Daoy (cell line): ENCODE measurements at regions not wholly inside any gene's neighbourhood (a gene's known extent, or its start where the extent isn't known, plus 50 kb on each side); places are given as distances from the start of the nearest gene placed in this dataset.
"Not testable (repeated sequence)": the region's sequence is repeated elsewhere in the genome, so short reads cannot be mapped to it uniquely, and the experiment has no call there.

Experiments
- DNase-seq: peaks from one replicate; pipeline ENCODE4 v3.0.0-alpha.2; 2015; ENCODE audit warnings: low read depth

GRCh38 chr7:130947792-130948580 lies 214.0 kb upstream of the KLF14 start:
- DNase-seq = no peak

DNA sequence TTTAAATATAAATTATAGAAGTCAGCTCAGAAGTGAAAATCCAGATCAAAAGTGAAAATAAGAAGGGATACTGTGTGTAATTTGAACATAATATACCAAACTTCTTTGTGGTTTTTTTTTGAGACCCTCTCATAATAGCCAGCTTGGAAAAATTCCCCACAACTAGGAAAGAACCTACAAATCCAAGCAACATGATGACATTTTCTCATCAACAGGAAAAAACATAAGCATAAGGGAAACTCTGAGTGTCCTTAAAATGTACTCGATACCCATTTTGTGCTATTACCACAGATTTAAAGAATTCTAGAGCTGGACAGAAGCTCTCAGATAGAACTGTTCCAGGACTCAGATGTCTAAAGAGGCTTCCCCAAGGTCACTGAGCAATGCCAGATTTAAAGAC lies 214.8 kb upstream of the KLF14 start:
- no peak for DNase-seq

- no peak for DNase-seq
These were observed 215.5 kb upstream of the KLF14 start for GRCh38 chr7:130949550-130949949.

GRCh38 chr7:130950054-130950453 lies 216.0 kb upstream of the KLF14 start:
- DNase-seq = no peak

DNA sequence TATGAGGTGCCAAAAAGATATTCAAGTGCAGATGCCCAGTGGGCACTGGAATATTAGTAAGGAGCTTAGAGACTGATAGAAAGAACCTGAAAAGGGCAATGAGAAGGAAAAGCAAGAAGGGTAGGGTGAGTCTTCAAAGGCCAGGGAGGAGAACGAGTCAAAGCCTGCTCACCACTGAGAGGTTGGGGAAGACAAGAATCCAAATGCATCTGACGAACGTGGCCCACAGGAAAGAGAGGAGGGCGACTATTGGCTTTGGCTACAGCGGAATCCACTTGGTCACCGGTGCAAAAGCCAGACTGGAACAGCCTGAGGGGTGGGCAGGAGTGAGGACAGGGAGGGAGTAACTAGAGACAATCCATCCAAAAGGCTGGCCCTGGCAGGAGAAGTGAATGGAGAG lies 216.7 kb upstream of the KLF14 start:
- DNase-seq = no peak

DNA sequence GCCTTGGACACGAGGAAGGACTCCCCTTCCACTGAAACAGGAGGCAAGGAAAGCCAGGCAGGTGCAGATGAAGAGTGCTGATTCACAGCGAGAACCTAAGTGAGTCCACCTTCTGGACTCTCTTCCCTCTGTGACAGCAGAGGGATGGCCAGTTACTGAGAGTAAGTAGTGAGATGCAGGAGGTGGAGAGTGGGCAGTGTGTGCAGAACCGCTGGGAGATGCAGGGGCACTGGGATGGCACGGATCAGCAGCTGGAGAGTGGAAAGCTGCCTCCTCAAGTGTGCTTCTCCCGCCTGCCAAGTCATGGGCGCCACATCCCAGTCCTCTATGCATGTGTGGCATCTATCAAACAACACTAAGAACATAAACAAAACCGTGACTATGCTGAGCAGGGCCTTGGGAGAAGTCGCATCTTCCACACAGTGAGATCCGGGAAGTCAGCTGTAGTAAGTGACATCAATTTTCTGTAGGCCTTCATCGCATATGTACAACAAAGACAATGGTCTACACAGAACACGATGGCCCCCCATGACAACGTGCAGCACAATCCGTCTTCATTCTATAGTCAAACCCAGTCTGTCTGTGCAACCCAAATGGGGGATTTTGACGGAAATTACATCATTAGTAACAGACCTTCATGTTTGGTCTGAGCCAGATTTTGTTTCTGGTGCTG lies 217.4 kb upstream of the KLF14 start:
- DNase-seq = no peak

DNA sequence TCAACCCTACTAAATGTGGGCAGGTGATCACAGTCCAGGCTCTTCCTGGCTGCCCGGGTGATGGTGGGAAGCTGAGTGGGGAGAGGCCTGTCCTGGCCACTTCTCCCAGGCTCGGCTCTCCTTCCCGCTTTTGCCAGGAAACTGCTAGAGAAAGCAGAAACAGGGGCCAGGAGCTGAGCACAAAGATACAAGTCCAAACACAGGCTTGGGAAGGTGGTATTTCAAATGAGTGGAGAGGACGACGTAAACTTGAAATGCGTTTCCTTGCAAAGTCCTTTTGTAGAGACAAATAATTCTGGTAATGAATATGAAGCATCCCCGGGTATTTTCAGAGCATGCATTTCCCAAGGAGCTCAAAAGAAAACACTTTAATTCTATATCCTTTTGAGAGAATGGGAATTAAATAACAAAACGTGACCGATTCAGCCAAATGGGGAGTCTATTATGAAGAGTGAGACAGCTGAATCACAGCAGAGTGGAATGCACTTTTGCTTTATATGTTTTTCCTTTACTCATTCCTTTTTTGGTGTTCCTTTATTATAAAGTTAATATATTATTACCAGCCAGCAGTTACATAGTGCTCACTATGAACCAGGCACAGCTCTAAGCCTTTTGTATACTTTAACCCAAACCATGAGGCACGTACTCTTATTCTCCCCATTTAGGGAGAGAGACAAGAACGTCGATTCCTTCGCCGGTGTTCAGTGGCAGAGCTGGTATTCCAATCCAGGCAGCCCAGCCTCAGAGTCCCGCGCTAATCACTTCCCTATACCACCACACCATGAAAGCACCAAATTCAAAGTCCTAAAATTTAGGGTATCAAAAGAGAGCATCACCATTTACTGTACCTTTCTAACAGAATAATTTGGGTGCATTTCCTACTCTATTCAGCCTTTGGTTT lies 218.2 kb upstream of the KLF14 start:
- no peak for DNase-seq

DNA sequence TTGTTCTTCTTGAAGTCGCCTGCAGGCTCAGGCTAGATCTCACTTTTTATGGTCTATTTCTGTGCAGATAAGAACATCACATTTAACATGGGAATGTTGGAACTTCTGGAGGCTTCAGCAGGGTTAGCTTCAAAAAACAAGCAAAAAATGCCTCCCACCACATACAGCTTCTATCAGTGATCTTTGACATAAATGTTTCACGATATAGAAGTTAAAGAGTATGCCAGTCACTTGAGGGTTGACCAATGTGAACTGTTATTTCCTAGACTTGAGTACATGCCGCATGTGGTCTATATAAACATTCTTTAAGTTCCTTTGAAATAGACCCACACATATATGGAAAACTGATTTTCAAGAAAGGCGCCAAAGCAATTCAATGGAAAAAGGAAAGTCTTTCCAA lies 219.2 kb upstream of the KLF14 start:
- DNase-seq = no peak

GRCh38 chr7:130954918-130955564 lies 221.0 kb upstream of the KLF14 start:
- DNase-seq = no peak

DNA sequence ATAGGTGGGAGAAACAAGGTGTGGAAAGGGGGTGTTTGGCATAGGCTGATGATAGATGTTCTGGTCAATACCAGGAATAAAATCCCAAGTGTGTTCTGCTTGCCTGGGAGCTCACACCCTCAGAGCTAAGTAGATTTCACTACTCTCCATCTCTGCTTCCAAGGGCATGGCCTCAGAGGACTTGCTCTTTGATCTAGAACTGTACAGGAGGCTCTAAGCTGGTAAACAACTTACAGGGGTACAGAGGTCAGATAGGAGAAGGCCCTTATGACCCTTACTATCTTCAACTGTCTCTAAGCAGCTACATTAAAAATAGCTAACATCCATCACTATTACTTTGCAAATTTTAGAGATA lies 221.5 kb upstream of the KLF14 start:
- DNase-seq = no peak

- no peak for DNase-seq
These were observed 222.6 kb upstream of the KLF14 start for GRCh38 chr7:130956417-130957136.

DNA sequence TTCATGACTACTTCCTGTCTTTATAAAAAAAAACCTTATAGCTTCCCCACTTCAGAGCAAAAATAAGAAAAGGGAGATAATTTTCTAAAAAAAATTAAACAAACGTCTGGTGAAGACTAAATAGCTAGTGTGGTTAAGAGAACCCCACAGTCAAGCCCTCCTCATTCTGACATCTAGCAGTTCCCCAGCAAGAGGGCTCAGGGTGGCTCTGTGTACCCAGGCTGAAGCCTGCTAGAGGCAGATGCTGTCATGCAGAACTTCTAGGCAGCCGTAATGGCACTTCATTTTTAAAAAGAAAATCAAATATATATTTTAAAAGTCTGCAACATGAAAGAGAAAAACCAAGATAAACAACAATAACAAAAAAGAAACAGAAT lies 223.1 kb upstream of the KLF14 start:
- DNase-seq = no peak

- DNase-seq = not testable (repeated sequence)
These were observed 223.9 kb upstream of the KLF14 start for GRCh38 chr7:130957722-130958435.

GRCh38 chr7:130958846-130959245 lies 224.8 kb upstream of the KLF14 start:
- no peak for DNase-seq

- peak; percentile 93 for DNase-seq
These were observed 225.8 kb upstream of the KLF14 start for GRCh38 chr7:130959743-130960207.

- peak; percentile 94 for DNase-seq
These were observed 226.4 kb upstream of the KLF14 start for GRCh38 chr7:130960208-130960988.

- peak; percentile 97 for DNase-seq
These were observed 227.2 kb upstream of the KLF14 start for GRCh38 chr7:130961128-130961601.

DNA sequence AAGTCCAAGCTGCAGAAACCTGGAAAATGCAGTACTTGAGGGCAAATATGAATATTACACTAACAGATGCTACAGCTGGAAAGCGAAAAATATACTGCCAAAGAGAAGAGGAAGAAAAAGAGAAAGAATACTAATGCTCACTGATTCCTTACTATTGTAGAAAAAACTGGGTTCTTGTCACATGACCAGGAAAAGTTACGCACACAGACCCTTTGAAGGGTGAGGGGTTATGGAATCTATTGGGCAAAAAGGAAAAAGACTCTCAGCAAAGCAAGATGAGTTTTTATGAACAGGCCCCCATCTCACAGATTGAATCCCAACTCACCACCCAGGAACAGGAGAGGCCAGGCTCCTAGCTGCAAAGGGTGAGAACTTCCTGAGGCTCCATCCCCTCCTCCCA lies 228.1 kb upstream of the KLF14 start:
- no peak for DNase-seq

DNA sequence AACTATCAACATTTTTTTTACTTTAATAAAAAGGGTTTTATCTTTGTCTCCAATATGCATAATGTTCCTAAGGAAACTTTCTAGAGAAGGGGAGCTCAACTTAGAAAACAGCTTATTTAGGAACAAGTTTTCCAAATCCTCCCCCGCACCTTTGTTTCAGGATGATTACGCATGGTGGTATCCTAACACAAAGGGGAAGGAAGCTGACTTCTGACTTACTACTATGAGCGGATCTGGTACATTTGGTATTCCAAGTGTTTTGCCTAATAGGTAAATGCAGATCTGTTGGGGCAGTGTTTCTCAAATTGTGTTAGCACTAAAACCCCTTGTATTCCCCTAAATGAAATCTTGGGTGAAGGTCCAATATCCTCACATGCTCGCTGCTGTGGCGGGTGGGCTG lies 229.3 kb upstream of the KLF14 start:
- no peak for DNase-seq

- DNase-seq = no peak
These were observed 231.5 kb upstream of the KLF14 start for GRCh38 chr7:130965515-130965914.
